ENCODE measurements at regions not wholly inside any gene's neighbourhood (a gene's known extent, or its start where the extent isn't known, plus 50 kb on each side); places are given as distances from the start of the nearest gene placed in this dataset.

DNA sequence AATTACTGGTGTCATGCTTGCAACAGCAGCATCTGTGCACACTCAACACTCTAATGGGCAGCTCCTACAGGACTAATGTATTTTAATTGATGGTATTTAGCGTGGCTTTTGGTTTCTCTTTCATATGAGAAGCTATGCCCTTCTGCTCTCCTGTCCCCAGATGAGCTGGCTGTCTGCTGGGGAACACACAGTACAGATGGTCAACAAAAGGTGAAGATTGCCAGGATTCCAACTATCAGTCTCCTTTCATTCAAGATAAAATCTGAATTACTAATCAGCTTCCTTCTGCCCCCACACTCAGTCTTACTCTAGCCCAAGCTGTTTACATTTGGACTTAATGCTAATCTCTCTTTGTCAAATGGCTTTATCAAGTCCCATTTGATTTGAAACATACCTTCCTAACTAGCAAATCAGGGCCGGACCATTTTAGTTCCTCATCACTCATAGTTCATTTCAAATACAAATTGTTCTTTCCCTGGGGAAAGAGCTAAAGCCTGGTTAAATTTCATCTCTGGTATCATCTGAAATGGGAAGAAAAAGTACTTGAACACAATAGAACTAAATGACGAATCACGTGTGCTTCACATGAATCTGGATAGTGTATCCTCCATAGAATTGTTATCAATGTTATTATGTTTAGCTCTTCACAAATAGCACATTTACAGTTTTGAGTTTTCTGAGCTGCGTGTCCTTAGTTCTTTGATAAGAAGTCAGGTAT, 988.0 kb downstream of the PCDH17 start:
- H2AFZ ChIP-seq (ENCODE audit: low read length) = no peak overlapping the region
- H3K36me3 ChIP-seq (ENCODE audit: low read depth, low read length) = no peaks in the 10 kb centered on the region
- POLR2A ChIA-PET (ENCODE audit: unreplicated experiment) = no interaction called here
- no TSS peak for BruUV-seq (replicated peaks)
- TF ChIP-seq, protein P1, sequence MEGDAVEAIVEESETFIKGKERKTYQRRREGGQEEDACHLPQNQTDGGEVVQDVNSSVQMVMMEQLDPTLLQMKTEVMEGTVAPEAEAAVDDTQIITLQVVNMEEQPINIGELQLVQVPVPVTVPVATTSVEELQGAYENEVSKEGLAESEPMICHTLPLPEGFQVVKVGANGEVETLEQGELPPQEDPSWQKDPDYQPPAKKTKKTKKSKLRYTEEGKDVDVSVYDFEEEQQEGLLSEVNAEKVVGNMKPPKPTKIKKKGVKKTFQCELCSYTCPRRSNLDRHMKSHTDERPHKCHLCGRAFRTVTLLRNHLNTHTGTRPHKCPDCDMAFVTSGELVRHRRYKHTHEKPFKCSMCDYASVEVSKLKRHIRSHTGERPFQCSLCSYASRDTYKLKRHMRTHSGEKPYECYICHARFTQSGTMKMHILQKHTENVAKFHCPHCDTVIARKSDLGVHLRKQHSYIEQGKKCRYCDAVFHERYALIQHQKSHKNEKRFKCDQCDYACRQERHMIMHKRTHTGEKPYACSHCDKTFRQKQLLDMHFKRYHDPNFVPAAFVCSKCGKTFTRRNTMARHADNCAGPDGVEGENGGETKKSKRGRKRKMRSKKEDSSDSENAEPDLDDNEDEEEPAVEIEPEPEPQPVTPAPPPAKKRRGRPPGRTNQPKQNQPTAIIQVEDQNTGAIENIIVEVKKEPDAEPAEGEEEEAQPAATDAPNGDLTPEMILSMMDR (conservative IDR thresholded peaks at IDR 0.05; ENCODE audit: low read depth, low read length) = no peak
- TF ChIP-seq EZH2 (IDR thresholded peaks at IDR 0.05; ENCODE audit: low read length, unreplicated experiment) = no peak
- no peak for TF ChIP-seq EZH2phosphoT487 (IDR thresholded peaks at IDR 0.05; ENCODE audit: borderline replicate concordance, low read length)
- no peak overlapping the region for H3K4me3 ChIP-seq (ENCODE audit: low read length)
- H3F3A ChIP-seq (ENCODE audit: low read length, unreplicated experiment) = no peaks in the 10 kb centered on the region
- H3K9ac ChIP-seq (ENCODE audit: low read length) = no peak overlapping the region
- no peak for ATAC-seq
- H3K4me2 ChIP-seq (ENCODE audit: low read length) = no peak overlapping the region
- no peaks in the 10 kb centered on the region for H3K27me3 ChIP-seq (ENCODE audit: low read length)
- H3K4me1 ChIP-seq (ENCODE audit: insufficient read depth, low read length) = no peaks in the 10 kb centered on the region
- H3K9me3 ChIP-seq (ENCODE audit: low read length) = no peaks in the 10 kb centered on the region
- DNase-seq = no peak
- intact Hi-C loops (cut with micrococcal nuclease) = no loop called here
- no peaks in the 10 kb centered on the region for H4K20me1 ChIP-seq (ENCODE audit: low read length)
- H3K9me2 ChIP-seq (replicated peaks; ENCODE audit: low read length) = no peaks in the 10 kb centered on the region
- CTCF ChIA-PET = interaction anchor here (0.6 kb wide), 1 partner anchor 148 kb away, joined by 5 read pairs; no protein-coding TSS in a partner anchor
- H3K27ac ChIP-seq (ENCODE audit: low read length) = no peak overlapping the region
- H3K79me2 ChIP-seq (ENCODE audit: low read length) = no peaks in the 10 kb centered on the region

DNA sequence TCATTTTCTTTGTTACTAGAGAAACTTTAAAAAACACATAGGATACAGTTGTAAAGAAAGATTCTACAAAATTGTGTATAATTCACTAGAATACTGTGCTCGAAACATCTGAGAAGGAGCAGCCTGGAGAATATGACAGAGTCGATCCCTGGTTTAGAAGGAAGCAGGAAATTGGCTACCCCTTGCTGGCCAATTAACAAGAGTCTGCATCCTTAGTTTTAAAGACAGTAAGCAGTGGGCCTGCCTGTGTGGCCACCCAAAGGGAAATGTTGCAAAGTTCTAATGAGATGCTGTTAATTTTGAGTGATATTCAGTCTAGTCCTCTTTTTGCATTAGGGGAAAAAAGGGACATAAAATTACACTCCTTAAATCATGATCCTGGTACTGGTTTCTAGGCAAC, 988.6 kb downstream of the PCDH17 start:
- POLR2A ChIA-PET (ENCODE audit: unreplicated experiment) = no interaction called here
- no peaks in the 10 kb centered on the region for H3K27me3 ChIP-seq (ENCODE audit: low read length)
- no peak for ATAC-seq

More for the DNA sequence above, 988.6 kb downstream of the PCDH17 start:
- no peak overlapping the region for H3K9ac ChIP-seq (ENCODE audit: low read length)
- no peak for DNase-seq
- no peak overlapping the region for H3K4me3 ChIP-seq (ENCODE audit: low read length)
- intact Hi-C loops (cut with micrococcal nuclease) = no loop called here
- H3K79me2 ChIP-seq (ENCODE audit: low read length) = no peaks in the 10 kb centered on the region
- H3K9me2 ChIP-seq (replicated peaks; ENCODE audit: low read length) = no peaks in the 10 kb centered on the region
- TF ChIP-seq, protein P1 (conservative IDR thresholded peaks at IDR 0.05; ENCODE audit: low read depth, low read length) = no peak
- TF ChIP-seq EZH2phosphoT487 (IDR thresholded peaks at IDR 0.05; ENCODE audit: borderline replicate concordance, low read length) = no peak
- TF ChIP-seq EZH2 (IDR thresholded peaks at IDR 0.05; ENCODE audit: low read length, unreplicated experiment) = no peak
- CTCF ChIA-PET = no interaction called here
- H4K20me1 ChIP-seq (ENCODE audit: low read length) = no peaks in the 10 kb centered on the region
- no peak overlapping the region for H2AFZ ChIP-seq (ENCODE audit: low read length)
- H3K27ac ChIP-seq (ENCODE audit: low read length) = no peak overlapping the region
- H3K4me2 ChIP-seq (ENCODE audit: low read length) = no peak overlapping the region
- BruUV-seq (replicated peaks) = no TSS peak
- no peaks in the 10 kb centered on the region for H3K4me1 ChIP-seq (ENCODE audit: insufficient read depth, low read length)
- H3F3A ChIP-seq (ENCODE audit: low read length, unreplicated experiment) = no peaks in the 10 kb centered on the region
- no peaks in the 10 kb centered on the region for H3K9me3 ChIP-seq (ENCODE audit: low read length)
- H3K36me3 ChIP-seq (ENCODE audit: low read depth, low read length) = no peaks in the 10 kb centered on the region
